ENCODE measurements at regions not wholly inside any gene's neighbourhood (a gene's known extent, or its start where the extent isn't known, plus 50 kb on each side); places are given as distances from the start of the nearest gene placed in this dataset.

GRCh38 chr16:72246423-72246822, 74.5 kb upstream of the PMFBP1 start:
- TF ChIP-seq CTCF (IDR thresholded peaks at IDR 0.05; ENCODE audit: control extremely low read depth in 1 of 3, insufficient read depth in 1 of 3, low read depth in 1 of 3, low read length in 3 of 3) (no peak), KDM5A (IDR thresholded peaks at IDR 0.05; ENCODE audit: low read length) (no peak), RAD21 (IDR thresholded peaks at IDR 0.05 in 1 of 2, conservative IDR thresholded peaks at IDR 0.05 in 1 of 2; ENCODE audit: low read depth in 2 of 2, low read length in 2 of 2) (no peak), USF2 (IDR thresholded peaks at IDR 0.05; ENCODE audit: low read length) (no peak), EZH2 (IDR thresholded peaks at IDR 0.05; ENCODE audit: low read depth, low read length, severe bottlenecking) (no peak), ATF3 (IDR thresholded peaks at IDR 0.05; ENCODE audit: insufficient read depth, low read depth, low read length) (no peak), BCL11A (IDR thresholded peaks at IDR 0.05; ENCODE audit: low read depth in 2 of 2, low read length in 2 of 2) (no peak)
